ENCODE measurements at regions not wholly inside any gene's neighbourhood (a gene's known extent, or its start where the extent isn't known, plus 50 kb on each side); places are given as distances from the start of the nearest gene placed in this dataset.

- TF ChIP-seq CTCF (IDR thresholded peaks at IDR 0.05) (no peak), POLR2A (IDR thresholded peaks at IDR 0.05) (no peak)
Observed at GRCh38 chr15:95757171-95757570, 573.3 kb upstream of the NR2F2 start.
